ENCODE measurements at regions not wholly inside any gene's neighbourhood (a gene's known extent, or its start where the extent isn't known, plus 50 kb on each side); places are given as distances from the start of the nearest gene placed in this dataset.

DNA sequence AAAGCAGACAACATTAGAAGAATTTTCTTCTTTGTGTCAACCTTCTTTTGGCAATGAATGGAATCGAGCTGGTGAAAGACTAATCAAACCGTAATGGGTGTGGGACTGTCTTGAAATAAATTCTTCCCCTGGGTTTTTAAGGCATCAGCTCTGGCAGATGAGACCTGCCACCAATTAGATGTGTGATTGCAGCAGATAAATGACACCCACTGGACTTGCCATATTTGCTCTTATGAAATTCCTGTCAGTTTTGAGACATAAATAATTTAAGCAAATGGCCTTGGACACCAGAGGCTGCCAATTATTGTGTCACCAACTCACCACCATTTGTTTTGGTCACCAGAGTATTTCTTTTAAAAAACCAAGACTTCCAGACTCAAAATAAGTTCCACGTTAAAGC, 135.9 kb upstream of the RGMB start:
- no peaks in the 10 kb centered on the region for H3K27me3 ChIP-seq (ENCODE audit: control insufficient read depth in 2 of 2, insufficient read depth in 1 of 2, low read length in 1 of 2)
- WGBS: 90% methylated on average over 3 of the region's 3 CpGs
- H3K4me1 ChIP-seq (ENCODE audit: control insufficient read depth in 2 of 2, insufficient read depth in 2 of 2, low read length in 2 of 2): no peaks in the 10 kb centered on the region

DNA sequence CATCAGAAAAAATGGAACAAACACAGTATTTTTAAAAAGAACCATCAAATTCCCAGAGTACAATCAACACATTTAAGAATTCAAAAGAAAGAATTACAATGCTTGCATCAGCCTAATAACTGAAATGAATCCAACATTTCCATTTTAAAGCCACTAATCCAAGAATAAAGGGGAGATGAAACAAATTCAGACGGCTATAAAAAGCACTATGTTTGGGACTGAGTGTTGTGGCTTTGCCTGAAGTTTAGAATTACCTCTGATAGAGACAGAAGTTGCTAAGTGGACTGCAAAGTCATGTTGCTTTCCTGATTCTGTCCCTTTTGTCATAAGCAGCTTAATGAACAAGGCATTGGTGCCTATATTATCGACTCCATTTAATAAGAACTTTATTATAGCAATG, 135.4 kb upstream of the RGMB start:
- no peaks in the 10 kb centered on the region for H3K36me3 ChIP-seq (ENCODE audit: control insufficient read depth in 2 of 2, insufficient read depth in 2 of 2, low read length in 1 of 2)
- H3K4me3 ChIP-seq (ENCODE audit: low read length in 2 of 2): no peak overlapping the region
- DNase-seq (ENCODE audit: low read depth in 6 of 9, low spot score in 9 of 9): no peak
- no peaks in the 10 kb centered on the region for H3K9me3 ChIP-seq (ENCODE audit: control insufficient read depth in 2 of 2, insufficient read depth in 1 of 2, low read length in 1 of 2)
- H3K27me3 ChIP-seq (ENCODE audit: control insufficient read depth in 2 of 2, insufficient read depth in 1 of 2, low read length in 1 of 2): no peaks in the 10 kb centered on the region
- no peak overlapping the region for H3K27ac ChIP-seq (ENCODE audit: low read depth in 1 of 2, low read length in 1 of 2)
- 88% methylated on average over 2 of the region's 2 CpGs for WGBS
- H3K4me1 ChIP-seq (ENCODE audit: control insufficient read depth in 2 of 2, insufficient read depth in 2 of 2, low read length in 2 of 2): no peaks in the 10 kb centered on the region

More for the DNA sequence above, 135.9 kb upstream of the RGMB start:
- no peak for DNase-seq (ENCODE audit: low read depth in 6 of 9, low spot score in 9 of 9)
- Histone ChIP-seq H3K9me3 (ENCODE audit: control insufficient read depth in 2 of 2, insufficient read depth in 1 of 2, low read length in 1 of 2) (no peaks in the 10 kb centered on the region), H3K27ac (ENCODE audit: low read depth in 1 of 2, low read length in 1 of 2) (no peak overlapping the region), H3K4me3 (ENCODE audit: low read length in 2 of 2) (no peak overlapping the region), H3K36me3 (ENCODE audit: control insufficient read depth in 2 of 2, insufficient read depth in 2 of 2, low read length in 1 of 2) (no peaks in the 10 kb centered on the region)

DNA sequence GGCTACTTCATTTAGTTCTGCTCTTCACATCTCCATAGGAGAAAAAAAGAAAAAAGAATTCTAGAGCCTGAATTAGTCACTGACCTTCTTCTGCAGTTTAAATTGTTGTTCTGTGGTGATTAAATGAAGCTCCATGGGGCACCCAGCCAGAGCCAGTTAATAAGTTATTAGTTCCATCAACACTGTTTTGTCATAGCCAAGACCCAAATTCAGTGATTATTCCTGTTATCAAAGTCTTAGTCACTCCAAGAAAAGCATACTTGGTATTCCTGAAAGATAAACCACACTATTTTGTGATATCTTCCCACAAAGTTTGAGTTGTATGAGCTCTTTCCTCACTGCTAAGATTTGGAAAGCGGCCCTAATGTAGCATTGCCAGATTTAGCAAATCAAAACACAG, 134.8 kb upstream of the RGMB start:
- no peak for DNase-seq (ENCODE audit: low read depth in 6 of 9, low spot score in 9 of 9)
- Histone ChIP-seq H3K27me3 (ENCODE audit: control insufficient read depth in 2 of 2, insufficient read depth in 1 of 2, low read length in 1 of 2) (no peaks in the 10 kb centered on the region), H3K27ac (ENCODE audit: low read depth in 1 of 2, low read length in 1 of 2) (no peak overlapping the region), H3K4me1 (ENCODE audit: control insufficient read depth in 2 of 2, insufficient read depth in 2 of 2, low read length in 2 of 2) (no peaks in the 10 kb centered on the region), H3K36me3 (ENCODE audit: control insufficient read depth in 2 of 2, insufficient read depth in 2 of 2, low read length in 1 of 2) (no peaks in the 10 kb centered on the region), H3K4me3 (ENCODE audit: low read length in 2 of 2) (no peak overlapping the region), H3K9me3 (ENCODE audit: control insufficient read depth in 2 of 2, insufficient read depth in 1 of 2, low read length in 1 of 2) (no peaks in the 10 kb centered on the region)
- WGBS: 93% methylated on average over 1 of the region's 1 CpG

DNA sequence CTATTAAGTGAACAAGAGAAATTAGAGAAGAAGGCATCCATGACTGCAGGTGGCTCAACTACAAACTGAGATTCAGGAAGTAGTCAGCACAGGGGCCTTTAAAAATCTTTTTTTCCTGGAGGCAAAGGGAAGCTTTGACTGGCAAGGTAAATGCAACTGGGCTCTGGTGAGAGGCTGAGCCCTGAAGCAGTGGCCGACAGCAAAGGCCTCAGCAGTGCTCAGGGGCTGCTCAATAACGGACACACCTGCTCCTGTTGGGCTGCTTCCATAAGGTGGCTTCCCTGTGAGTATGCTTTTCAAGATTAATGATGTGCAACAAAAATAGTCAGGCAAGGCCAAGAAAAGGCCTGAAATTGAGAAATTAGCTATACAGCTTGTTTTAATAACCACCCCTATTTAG, 134.2 kb upstream of the RGMB start:
- Histone ChIP-seq H3K27ac (ENCODE audit: low read depth in 1 of 2, low read length in 1 of 2) (no peak overlapping the region), H3K9me3 (ENCODE audit: control insufficient read depth in 2 of 2, insufficient read depth in 1 of 2, low read length in 1 of 2) (no peaks in the 10 kb centered on the region), H3K36me3 (ENCODE audit: control insufficient read depth in 2 of 2, insufficient read depth in 2 of 2, low read length in 1 of 2) (no peaks in the 10 kb centered on the region), H3K27me3 (ENCODE audit: control insufficient read depth in 2 of 2, insufficient read depth in 1 of 2, low read length in 1 of 2) (no peaks in the 10 kb centered on the region), H3K4me1 (ENCODE audit: control insufficient read depth in 2 of 2, insufficient read depth in 2 of 2, low read length in 2 of 2) (no peaks in the 10 kb centered on the region), H3K4me3 (ENCODE audit: low read length in 2 of 2) (no peak overlapping the region)
- 66% methylated on average over 2 of the region's 2 CpGs for WGBS
- no peak for DNase-seq (ENCODE audit: low read depth in 6 of 9, low spot score in 9 of 9)

DNA sequence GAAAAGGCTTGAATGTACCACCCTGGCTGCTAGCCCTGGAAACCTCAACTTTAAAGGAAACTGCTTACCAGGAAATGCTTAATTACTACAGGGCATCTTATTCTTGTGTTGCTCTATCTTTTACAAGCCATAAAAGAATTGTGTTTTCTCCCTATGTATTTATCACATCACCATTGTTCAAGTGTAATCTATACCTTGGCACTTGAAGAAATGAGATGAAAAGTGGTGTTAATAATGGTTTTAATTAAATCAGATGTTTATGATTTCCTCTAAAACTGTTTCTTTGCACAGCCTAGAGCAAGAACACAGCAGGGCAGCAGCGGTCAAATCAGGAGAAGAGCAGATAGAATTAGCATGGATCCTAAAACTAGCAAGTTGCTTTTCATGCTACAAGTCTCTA, 131.8 kb upstream of the RGMB start:
- Histone ChIP-seq H3K27me3 (ENCODE audit: control insufficient read depth in 2 of 2, insufficient read depth in 1 of 2, low read length in 1 of 2) (no peaks in the 10 kb centered on the region), H3K27ac (ENCODE audit: low read depth in 1 of 2, low read length in 1 of 2) (no peak overlapping the region), H3K4me1 (ENCODE audit: control insufficient read depth in 2 of 2, insufficient read depth in 2 of 2, low read length in 2 of 2) (no peaks in the 10 kb centered on the region), H3K4me3 (ENCODE audit: low read length in 2 of 2) (no peak overlapping the region), H3K36me3 (ENCODE audit: control insufficient read depth in 2 of 2, insufficient read depth in 2 of 2, low read length in 1 of 2) (no peaks in the 10 kb centered on the region), H3K9me3 (ENCODE audit: control insufficient read depth in 2 of 2, insufficient read depth in 1 of 2, low read length in 1 of 2) (no peaks in the 10 kb centered on the region)
- 89% methylated on average over 1 of the region's 1 CpG for WGBS
- DNase-seq (ENCODE audit: low read depth in 6 of 9, low spot score in 9 of 9): no peak

DNA sequence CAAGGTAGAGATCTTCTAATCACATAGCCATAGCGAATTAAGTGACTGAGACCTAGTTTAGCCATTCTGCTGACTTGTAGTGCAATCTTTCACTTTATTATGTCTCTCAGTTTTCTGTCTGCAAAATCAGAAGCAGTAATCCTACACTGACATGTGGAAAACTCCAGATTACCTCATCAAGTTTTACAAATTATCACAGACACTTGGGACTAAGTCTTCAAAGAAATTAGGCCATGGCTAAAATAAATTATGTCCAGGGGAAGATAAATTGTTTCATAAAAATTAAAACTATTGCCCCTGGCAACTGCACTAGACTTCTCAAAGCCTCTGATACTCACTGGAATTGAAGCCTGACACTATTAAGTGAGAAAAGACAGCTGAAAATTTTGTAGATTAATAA, 129.9 kb upstream of the RGMB start:
- 84% methylated on average over 1 of the region's 1 CpG for WGBS
- no peaks in the 10 kb centered on the region for H3K4me1 ChIP-seq (ENCODE audit: control insufficient read depth in 2 of 2, insufficient read depth in 2 of 2, low read length in 2 of 2)
- H3K9me3 ChIP-seq (ENCODE audit: control insufficient read depth in 2 of 2, insufficient read depth in 1 of 2, low read length in 1 of 2): no peaks in the 10 kb centered on the region
- H3K4me3 ChIP-seq (ENCODE audit: low read length in 2 of 2): no peak overlapping the region
- no peaks in the 10 kb centered on the region for H3K36me3 ChIP-seq (ENCODE audit: control insufficient read depth in 2 of 2, insufficient read depth in 2 of 2, low read length in 1 of 2)
- H3K27me3 ChIP-seq (ENCODE audit: control insufficient read depth in 2 of 2, insufficient read depth in 1 of 2, low read length in 1 of 2): no peaks in the 10 kb centered on the region
- no peak for DNase-seq (ENCODE audit: low read depth in 6 of 9, low spot score in 9 of 9)
- H3K27ac ChIP-seq (ENCODE audit: low read depth in 1 of 2, low read length in 1 of 2): no peak overlapping the region

DNA sequence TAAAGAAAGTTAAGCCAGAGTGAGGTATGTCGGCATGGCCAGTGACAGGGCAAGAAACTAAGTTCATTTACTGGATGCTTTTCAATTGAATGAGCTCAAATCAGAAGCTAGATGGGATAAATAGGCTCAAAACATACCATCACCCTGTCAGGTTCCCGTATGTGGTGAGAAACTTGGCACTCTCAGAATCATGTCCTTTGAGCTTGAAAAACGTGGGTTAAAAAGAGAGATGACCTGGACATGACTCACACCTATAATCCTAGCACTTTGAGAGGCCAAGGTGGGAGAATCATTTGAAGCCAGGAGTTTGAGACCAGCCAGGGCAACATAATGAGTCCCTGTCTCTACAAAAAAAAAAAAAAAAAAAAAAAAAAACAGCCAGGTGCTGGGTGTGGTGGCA, 121.7 kb upstream of the RGMB start:
- no peaks in the 10 kb centered on the region for H3K4me1 ChIP-seq (ENCODE audit: control insufficient read depth in 2 of 2, insufficient read depth in 2 of 2, low read length in 2 of 2)
- no peak for DNase-seq (ENCODE audit: low read depth in 6 of 9, low spot score in 9 of 9)
- no peak overlapping the region for H3K27ac ChIP-seq (ENCODE audit: low read depth in 1 of 2, low read length in 1 of 2)
- H3K4me3 ChIP-seq (ENCODE audit: low read length in 2 of 2): no peak overlapping the region
- no peaks in the 10 kb centered on the region for H3K27me3 ChIP-seq (ENCODE audit: control insufficient read depth in 2 of 2, insufficient read depth in 1 of 2, low read length in 1 of 2)
- WGBS: 74% methylated on average over 3 of the region's 3 CpGs
- H3K9me3 ChIP-seq (ENCODE audit: control insufficient read depth in 2 of 2, insufficient read depth in 1 of 2, low read length in 1 of 2): no peaks in the 10 kb centered on the region
- H3K36me3 ChIP-seq (ENCODE audit: control insufficient read depth in 2 of 2, insufficient read depth in 2 of 2, low read length in 1 of 2): no peaks in the 10 kb centered on the region

DNA sequence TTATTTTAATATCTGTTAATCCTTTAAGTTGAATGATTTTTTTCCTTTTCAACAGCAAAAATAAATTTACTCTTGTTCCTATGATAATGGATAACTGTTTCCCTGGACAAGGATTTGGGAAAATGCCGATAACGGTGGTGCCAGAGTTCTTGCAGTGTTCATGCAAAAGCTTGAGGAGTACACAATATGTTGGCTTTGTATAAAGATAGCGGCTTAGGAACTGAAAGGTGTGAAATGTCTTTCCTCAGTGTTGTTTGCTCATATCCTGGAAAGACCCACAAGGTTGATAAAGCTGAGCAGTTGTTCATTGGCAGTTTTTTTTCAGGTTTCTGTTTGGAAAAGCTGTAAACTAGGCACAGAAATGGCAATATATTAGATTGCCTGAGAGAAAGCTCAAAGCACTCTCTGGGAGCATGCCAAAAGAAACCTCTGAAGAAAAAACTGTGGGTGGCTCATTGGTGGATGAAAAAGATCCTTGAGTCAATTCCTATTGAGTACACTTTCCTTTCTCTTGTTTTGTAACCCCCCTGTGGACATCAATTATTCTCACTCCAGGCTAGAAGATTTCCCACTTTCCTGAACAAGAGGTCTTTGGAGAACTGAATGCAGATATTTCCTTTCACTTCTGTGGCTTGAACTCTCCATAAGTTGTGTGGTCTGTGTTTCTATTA, 117.2 kb upstream of the RGMB start:
- no peaks in the 10 kb centered on the region for H3K4me1 ChIP-seq (ENCODE audit: control insufficient read depth in 2 of 2, insufficient read depth in 2 of 2, low read length in 2 of 2)
- 80% methylated on average over 3 of the region's 3 CpGs for WGBS
- H3K9me3 ChIP-seq (ENCODE audit: control insufficient read depth in 2 of 2, insufficient read depth in 1 of 2, low read length in 1 of 2): peaks cover 0 to 2% of the 10 kb centered on the region in 2 donors
- no peak overlapping the region for H3K27ac ChIP-seq (ENCODE audit: low read depth in 1 of 2, low read length in 1 of 2)
- DNase-seq (ENCODE audit: low read depth in 6 of 9, low spot score in 9 of 9): no peak
- H3K27me3 ChIP-seq (ENCODE audit: control insufficient read depth in 2 of 2, insufficient read depth in 1 of 2, low read length in 1 of 2): no peaks in the 10 kb centered on the region
- no peak overlapping the region for H3K4me3 ChIP-seq (ENCODE audit: low read length in 2 of 2)
- no peaks in the 10 kb centered on the region for H3K36me3 ChIP-seq (ENCODE audit: control insufficient read depth in 2 of 2, insufficient read depth in 2 of 2, low read length in 1 of 2)

DNA sequence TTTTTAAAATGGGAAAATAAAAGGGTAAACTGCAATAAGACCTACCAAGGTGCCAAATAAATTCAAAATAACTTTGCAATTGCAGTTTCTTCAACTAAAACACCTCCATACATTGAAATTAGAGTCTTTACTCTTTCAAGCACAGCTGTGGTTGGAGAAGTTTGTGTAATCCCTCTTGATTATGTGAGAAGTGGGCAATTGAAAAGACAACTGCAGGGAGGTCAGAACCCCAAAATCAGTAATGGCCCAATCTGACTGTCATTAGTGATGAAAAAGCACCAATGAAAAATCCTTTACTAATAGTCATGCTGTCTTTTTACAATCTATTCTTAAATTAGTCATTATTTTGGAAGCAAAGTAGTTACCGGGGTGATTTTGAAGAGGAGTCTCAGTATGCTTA, 116.7 kb upstream of the RGMB start:
- DNase-seq (ENCODE audit: low read depth in 6 of 9, low spot score in 9 of 9): no peak
- WGBS: 98% methylated on average over 1 of the region's 1 CpG
- no peaks in the 10 kb centered on the region for H3K36me3 ChIP-seq (ENCODE audit: control insufficient read depth in 2 of 2, insufficient read depth in 2 of 2, low read length in 1 of 2)
- no peak overlapping the region for H3K27ac ChIP-seq (ENCODE audit: low read depth in 1 of 2, low read length in 1 of 2)
- no peak overlapping the region for H3K4me3 ChIP-seq (ENCODE audit: low read length in 2 of 2)
- no peaks in the 10 kb centered on the region for H3K4me1 ChIP-seq (ENCODE audit: control insufficient read depth in 2 of 2, insufficient read depth in 2 of 2, low read length in 2 of 2)
- peaks cover 0 to 2% of the 10 kb centered on the region in 2 donors for H3K9me3 ChIP-seq (ENCODE audit: control insufficient read depth in 2 of 2, insufficient read depth in 1 of 2, low read length in 1 of 2)
- no peaks in the 10 kb centered on the region for H3K27me3 ChIP-seq (ENCODE audit: control insufficient read depth in 2 of 2, insufficient read depth in 1 of 2, low read length in 1 of 2)

DNA sequence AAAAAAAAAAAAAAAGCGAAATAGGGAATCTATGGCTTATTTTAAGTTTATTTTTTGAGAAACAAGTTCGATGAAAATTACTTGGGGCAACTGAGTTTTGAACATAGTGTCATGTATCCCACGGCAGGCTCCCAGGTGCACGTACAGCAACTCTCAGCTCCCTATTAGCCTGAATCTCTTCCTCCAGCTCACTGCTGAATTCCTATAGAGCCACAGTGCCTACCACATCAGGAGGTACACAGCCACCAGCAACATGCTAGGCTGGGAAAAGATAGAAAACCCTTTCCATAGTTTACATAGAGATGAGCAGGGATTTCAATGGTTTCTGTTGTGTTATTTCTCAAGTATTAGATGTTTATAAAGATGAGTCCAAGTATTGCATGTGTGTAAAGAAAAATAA, 115.9 kb upstream of the RGMB start:
- WGBS: 84% methylated on average over 4 of the region's 4 CpGs

More for the DNA sequence above, 115.9 kb upstream of the RGMB start:
- H3K4me1 ChIP-seq (ENCODE audit: control insufficient read depth in 2 of 2, insufficient read depth in 2 of 2, low read length in 2 of 2): no peaks in the 10 kb centered on the region
- H3K27ac ChIP-seq (ENCODE audit: low read depth in 1 of 2, low read length in 1 of 2): no peak overlapping the region
- H3K27me3 ChIP-seq (ENCODE audit: control insufficient read depth in 2 of 2, insufficient read depth in 1 of 2, low read length in 1 of 2): no peaks in the 10 kb centered on the region
- no peak overlapping the region for H3K4me3 ChIP-seq (ENCODE audit: low read length in 2 of 2)
- H3K36me3 ChIP-seq (ENCODE audit: control insufficient read depth in 2 of 2, insufficient read depth in 2 of 2, low read length in 1 of 2): no peaks in the 10 kb centered on the region
- no peak for DNase-seq (ENCODE audit: low read depth in 6 of 9, low spot score in 9 of 9)
- H3K9me3 ChIP-seq (ENCODE audit: control insufficient read depth in 2 of 2, insufficient read depth in 1 of 2, low read length in 1 of 2): peaks cover 0 to 5% of the 10 kb centered on the region in 2 donors

All from thymus (tissue), 11 donors.